M059J (cell line): ENCODE measurements at regions not wholly inside any gene's neighbourhood (a gene's known extent, or its start where the extent isn't known, plus 50 kb on each side); places are given as distances from the start of the nearest gene placed in this dataset.

Experiments
- DNase-seq: peaks from one replicate; pipeline ENCODE4 v3.0.0-alpha.2; 2012; ENCODE audit warnings: low read depth

DNA sequence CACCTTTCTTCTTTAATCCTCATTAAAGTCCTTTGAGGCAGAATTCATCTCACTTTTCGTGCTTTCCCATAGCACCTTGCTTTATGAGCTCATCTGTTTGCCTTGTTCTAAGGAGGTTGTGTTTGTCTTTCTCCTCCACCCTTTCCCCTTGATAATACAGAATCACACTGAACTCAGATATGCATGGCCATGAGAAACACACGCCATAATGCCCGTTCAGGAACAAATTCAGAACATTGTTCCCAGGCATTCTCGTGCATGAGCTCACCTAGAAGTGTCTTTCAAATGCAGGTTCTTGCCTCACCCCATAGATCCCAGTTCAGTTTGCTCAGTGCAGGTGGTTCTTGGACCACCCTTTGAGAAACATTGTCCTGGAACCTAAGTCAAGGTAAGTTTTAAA, 71.1 kb downstream of the TMEM114 start:
- no peak for DNase-seq

DNA sequence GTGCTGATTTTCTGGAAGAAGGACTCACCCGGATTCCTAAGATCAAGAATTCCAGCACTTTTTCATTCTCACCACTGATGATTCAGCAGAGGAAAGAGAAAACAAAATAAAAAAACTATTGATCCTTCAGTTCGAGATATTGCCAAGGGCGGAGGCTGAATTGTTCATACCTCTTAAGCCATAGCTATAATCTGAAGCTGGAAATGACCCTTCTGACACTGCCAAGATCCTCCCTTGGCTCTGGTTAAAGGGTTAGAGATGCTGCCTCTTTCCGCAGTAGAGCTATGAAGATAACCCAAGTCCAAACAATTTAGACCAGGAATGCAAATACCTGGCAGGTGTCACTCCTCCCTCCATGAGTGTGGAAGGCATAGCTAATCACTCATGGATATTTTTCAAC, 73.0 kb downstream of the TMEM114 start:
- DNase-seq, result no peak

DNA sequence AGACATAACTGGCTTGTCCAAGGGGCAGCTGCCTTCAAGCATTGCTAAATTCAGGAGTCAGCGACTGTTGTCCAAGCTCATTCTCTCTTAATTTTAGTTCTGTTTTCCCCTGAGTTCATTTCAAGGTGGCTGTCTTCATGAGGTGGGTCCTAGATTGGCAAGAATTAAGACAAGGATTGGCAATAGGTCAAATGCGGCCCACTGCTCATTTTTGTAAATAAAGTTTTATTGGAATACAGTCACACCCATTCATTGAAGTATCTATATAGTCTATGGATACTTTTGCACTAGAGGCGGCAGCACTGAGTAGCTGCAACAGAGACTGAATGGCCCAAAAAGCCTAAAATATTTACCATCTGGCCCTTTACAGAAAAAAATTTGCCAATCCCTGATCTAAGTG, 73.8 kb downstream of the TMEM114 start:
- no peak for DNase-seq

DNA sequence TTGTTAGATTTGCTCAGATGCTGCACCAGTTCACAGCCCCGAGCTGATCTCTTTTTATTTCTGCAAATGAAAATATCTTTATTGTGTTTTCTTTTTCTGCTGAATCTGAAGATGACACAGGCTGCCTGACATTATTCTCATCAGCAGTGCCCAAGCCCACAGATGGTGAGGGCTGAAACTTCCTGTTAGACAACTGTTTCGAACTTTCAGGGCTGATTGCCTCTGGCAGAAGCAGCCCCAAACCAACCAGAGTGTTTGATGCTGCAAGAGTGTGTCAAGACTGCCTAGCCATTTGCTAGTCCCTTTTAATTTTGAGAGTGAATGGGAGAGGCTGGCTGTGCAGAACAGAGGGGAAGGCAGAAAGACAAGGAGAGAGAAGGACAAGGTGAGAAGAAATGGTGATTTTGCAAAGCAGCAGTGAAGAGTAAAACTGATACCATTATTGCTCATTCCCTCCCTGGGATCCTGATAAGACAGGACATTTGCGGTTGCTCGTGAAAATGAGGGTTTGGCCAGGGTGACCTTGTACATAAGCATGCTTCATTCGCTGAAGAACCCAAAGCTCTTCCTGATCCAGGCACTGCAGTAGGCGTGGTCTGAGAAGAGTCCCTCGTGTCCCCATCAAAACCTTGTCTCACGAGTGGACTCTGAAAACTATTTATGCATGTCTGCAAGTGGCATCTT, 77.2 kb downstream of the TMEM114 start:
- no peak for DNase-seq

DNA sequence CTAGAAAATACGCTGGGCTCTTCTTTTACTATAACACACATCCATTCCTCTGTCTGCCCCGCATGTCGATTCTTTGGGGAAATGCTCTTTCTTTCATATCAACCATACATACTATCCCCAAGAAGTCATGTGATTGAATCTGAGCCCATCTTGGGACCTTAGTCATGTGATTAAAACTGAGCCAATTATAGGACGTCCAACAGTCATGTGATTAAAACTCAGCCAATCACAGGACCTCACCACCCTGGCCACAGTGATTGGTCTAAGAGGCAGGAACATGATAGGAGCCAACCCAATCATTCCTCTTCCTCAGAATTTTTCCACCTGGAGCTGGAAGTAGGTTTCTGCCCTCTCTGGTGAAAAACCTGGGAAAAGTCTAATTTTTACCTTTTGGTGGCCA, 78.8 kb downstream of the TMEM114 start:
- DNase-seq, result no peak

DNA sequence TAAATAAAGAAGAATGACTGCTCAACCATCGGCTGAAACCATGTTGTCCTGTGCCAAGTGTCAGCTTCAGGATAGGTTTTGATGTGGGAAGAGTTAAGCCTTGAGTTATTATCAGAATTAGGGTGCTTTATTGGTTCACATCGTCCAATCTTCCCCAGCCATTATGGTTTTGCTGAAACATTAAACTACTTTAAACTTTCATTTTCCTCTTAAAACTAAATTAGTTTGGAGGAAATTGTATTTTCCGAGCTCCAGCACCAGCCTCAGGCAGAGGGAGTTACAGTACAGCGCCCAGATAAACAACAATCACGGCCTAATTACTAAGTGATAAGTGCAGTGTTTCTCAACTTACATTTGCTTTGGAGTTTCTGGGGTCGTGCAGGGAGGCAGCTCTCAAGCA, 80.2 kb downstream of the TMEM114 start:
- DNase-seq, result no peak

DNA sequence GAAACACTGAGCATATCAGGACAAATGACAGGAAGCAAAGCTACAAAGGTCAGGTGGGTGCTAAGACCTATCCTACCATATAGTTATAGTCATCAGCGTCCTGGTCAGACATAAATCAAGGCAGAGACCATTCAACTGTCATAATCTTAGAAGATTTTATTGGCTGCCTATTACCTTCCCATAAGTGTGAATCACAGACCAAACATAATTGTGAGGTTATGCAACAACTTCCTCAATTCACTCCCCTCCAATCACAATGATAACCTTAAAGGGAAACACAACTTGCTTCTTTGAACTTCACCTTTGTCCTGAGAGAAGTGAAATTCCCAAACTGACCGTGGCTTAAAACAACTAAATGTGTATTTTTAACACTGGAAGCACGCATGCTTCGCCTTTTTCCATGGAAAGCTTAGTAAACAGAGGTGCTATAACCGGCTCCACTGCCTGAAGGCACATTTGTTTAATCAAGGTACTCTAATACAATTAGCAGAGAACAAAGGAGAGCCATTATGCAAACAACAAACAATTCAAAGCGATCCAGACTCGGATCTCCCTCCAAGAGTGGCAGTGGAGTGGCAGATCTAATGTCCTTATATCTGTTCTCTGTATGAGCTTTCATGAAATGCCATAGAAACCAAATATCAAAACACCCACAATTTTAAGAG, 84.9 kb downstream of the TMEM114 start:
- DNase-seq, result no peak

DNA sequence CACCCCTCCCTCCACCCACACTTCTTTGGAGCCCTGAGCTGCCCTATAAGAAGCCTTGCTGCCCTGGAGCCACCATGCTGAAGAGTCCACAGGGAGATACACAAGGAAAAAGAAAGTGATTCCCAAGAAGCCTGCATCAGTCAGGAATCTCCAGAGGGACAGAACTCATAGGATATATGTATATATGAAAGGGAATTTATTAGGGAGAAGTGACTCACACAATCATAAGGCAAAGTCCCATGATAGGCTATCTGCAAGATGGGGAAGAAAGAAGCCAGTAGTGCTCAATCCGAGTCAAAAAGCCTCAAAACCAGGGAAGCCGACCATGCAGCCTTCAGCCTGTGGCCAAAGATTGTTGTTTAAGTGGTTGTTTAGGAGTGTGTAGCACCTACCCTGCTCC, 87.9 kb downstream of the TMEM114 start:
- no peak for DNase-seq

DNA sequence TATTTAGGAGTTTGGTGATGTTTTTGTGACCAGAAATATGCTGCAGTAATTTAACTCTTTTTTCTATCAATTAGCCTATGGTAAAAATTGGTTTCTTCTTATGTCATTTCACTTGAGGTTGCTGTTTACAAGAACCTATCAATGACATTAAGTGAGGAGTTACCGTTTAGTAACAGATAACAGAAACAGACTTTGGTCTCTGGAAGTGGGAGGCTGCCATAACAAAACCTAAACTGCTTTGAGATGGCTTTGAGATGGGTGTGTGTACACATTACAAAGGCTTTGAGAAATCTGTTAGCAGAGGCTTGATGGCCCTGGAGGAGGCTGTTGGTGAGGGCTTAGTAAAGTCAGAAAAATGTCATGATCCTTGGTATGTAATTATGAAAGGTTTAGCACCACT, 90.0 kb downstream of the TMEM114 start:
- DNase-seq, result no peak

DNA sequence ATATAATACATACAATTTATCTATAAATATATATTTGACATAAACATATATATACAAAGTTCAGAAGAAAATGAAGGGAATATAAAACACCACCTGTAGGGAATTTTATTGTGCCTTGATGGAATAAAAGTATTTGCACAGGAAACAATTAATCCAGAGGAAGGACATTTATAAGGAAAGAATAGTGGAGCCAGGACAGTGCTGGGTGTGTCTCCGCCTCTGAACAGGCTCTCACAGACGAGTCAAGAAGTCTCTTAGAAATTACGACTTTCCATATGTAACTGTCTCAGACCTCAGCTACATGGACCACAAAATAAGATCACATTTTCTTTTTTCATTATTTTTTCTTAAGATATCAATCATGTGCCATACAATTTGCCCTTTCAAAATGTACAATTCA, 93.9 kb downstream of the TMEM114 start:
- DNase-seq, result no peak

DNA sequence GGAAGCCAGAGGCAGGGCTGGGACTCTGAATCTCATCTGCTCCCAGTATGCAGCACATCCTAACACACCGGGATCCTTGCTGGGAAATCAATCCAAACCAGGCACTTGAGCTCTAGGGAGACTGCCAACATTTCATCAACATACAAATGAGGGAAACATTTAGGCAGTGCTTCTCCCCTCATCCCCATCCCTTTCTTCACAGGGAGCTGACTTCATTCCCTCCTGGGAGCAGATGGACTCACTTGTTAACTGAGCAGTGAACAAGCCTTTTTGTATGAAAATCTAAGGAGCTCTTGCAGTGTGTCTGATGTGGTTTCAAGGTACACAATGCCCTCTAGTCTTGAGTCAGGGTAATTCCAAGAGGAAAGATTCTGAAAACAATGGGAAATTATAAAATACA, 96.3 kb downstream of the TMEM114 start:
- no peak for DNase-seq

DNA sequence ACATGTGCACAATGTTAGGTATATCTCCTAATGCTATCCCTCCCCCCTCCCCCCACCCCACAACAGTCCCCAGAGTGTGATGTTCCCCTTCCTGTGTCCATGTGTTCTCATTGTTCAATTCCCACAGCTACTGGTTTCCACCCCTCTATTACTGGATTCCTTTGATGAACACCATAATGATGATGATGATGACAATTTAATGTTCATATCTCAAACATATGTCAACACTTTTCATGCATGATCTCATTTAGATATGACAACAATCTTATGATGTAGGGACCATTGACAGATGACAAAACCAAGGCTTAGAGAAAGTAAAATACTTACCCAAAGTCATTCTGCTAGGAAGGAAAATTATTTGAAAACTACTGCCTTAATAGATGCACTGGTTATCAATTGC, 97.6 kb downstream of the TMEM114 start:
- DNase-seq, result no peak

DNA sequence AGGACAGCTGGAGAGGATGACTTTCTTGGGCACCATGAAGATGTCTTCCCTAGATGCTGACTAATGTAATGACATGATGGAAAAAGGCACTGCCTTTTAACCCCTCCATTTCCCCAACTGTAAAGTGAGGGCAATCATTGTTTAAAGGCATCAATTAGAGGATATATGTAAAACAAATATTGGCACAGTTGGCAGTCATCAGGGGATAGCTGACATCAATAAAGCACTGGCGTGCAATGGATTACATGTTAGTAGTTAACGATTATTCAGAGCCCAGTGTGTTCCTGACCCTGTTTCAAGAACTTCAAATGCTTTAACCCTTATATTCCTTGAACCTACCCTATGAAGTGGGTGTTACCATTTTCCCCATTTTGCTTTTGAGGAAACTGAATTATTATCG, 100.7 kb downstream of the TMEM114 start:
- DNase-seq, result no peak

DNA sequence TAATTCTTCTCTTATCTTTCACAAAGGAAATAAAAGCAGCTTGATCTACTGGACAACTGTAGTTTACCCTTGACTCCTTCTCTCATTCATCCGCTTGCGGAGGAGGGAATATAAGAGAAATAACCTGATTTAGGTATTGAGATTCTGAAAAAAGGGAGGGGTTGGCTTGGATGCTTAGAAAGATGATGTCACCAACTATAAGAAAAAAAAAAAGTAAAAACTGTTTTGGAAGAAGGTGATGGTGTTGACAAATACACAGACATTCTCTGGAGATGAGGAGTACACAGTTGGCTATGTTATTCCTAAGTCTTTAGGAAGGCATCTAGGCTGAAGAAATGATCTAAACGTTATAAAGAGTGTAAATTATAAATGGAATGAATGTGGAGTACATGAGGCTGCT, 103.3 kb downstream of the TMEM114 start:
- DNase-seq, result no peak

DNA sequence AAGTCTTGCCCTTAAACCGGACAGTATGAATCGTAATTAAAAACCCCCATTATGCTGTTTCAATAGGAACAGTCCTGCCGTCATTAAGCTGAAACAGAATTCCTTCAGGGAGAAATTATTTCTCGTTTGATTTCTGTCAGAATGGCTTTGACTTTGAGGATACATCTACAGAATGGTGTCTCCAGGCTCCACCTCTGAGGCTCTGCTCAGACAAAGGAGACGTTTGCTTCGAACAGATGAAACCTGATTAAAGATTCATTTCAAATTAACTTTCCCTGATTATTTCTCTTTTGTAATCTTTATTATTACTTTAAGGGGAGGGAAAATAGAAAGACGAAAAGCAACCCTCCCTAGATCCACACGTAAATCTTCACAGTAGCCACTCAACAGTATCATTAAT, 106.9 kb downstream of the TMEM114 start:
- DNase-seq, result no peak

DNA sequence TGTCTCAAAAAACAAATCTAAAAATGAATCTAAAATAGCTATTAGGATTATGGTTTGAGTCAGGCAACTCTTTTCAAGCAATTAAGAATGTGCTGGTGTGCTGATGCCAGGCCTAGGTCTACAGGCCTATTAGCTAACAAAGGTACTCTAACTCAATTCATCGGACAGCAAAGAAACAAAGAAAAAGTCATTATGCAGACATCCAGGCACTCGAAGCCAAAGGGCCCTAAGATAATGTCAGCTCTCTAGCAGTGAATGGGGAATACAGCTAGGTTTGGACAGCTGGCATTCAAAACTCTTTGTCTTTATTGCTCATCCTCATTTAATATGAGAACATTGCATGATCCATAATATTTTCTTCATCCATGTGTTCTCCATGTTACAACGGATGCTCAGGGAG, 108.5 kb downstream of the TMEM114 start:
- DNase-seq, result no peak

DNA sequence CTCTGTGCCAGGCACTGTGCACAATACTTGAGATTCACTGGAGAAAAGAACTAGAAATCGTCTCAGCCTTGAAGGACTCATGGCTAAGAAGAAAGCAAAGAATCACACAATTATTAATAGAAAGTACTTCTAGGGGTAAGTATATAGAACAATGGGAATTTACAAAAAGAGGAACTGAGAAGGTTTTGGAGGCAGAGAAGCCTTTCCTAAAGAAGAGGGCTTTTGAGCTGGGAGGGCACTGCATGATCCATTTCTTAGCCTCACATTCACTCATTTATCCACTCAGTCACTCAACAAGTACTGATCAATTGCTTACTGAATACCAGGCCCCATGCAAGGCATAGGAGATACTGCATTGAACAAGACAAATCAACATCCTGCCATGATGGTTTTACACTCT, 113.5 kb downstream of the TMEM114 start:
- DNase-seq, result no peak

DNA sequence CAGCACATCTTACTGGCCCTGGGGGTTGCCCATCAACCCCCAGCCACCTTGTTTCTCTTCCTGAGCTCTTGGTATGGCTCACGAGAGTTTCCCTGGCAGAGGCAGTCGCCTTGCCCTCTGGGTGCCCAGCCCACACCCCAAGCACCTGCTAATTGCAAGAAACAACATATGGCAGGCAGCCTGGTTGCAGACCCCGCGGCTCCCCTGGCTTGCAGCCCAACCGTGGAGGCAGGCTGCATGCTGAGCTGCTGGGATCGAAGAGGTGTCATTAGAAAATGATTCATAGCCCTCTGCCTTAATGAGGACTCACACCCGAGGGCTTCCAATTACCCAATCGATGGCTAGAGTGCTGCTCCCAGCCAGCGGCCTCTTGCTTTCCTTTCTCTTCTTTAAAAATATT, 115.7 kb downstream of the TMEM114 start:
- DNase-seq, result no peak

DNA sequence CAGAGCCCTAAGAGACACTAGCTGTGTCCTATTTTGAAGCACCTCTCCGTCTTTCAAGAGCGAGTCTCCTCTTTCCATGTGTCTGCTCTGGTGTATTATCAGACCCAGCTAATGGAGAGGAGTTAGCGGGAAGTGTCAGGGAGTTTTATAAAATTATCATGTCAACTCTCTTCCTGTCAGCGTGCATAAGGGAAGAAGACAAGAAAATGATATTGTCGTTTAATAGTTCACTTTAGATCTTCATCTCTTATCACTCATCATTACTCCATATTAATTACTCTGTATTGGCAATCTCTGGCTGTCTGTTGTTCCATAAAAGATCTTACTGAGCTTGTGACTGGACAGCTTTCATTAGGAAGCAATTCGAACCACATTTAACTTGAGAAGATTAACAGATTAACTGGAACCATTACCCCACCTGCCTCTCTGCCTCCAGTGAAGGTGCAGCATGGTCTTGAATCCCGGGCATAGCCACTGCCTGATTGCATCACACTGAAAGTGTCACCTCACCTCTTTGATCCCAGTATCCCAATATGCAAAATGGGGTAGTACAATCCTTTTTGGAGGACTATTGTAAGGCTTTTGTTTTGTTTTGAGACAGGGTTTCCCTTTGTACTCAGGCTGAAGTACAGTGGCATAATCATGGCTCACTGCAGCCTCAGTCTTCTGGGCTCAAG, 121.1 kb downstream of the TMEM114 start:
- DNase-seq, result no peak

DNA sequence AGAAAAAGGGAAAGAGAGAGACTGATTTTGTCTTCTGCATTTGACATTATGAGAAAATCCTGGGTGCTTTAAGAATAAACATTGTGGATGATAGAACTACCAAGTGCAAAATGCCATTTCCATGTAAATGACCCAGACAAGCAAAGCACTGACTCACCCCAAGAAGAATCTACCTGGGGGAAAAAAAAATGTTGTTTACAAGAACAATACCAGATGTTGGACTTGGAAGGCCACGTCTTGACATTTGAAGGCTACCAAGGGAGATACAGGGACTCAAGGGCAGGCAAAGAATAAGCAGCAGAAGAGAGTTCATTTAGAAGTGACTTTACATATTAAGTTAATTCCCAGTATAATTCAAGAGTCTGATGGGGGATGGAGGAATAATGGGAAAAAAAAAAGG, 125.3 kb downstream of the TMEM114 start:
- no peak for DNase-seq

DNA sequence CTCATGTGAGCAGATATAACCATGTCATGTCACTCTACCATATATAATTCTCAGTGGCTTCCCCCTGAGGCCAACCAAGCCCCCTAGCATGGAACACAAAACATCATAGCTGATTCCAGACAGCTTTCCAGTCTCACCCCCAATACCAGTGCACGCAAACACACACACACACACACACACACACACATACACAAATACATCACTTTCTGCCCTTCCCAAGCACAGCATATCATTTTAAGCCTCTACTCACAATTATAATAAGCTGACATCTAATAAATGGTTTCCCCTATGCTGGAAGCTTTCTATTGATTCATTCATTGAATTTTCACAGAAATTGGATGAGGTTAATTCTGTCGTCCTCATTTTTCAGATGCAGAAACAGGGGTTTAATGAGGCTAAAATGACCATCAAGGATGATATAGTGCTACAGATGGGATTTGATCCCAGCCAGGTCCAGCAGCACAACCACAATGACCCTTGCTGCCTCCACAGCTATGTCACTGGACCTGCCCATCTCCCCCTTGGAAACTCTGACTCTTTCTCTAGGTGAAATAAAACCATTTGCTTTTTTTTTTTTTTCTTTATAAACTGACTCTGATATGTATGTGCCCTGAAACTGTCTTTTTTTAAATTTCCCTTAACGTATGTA, 131.1 kb downstream of the TMEM114 start:
- DNase-seq, result no peak

DNA sequence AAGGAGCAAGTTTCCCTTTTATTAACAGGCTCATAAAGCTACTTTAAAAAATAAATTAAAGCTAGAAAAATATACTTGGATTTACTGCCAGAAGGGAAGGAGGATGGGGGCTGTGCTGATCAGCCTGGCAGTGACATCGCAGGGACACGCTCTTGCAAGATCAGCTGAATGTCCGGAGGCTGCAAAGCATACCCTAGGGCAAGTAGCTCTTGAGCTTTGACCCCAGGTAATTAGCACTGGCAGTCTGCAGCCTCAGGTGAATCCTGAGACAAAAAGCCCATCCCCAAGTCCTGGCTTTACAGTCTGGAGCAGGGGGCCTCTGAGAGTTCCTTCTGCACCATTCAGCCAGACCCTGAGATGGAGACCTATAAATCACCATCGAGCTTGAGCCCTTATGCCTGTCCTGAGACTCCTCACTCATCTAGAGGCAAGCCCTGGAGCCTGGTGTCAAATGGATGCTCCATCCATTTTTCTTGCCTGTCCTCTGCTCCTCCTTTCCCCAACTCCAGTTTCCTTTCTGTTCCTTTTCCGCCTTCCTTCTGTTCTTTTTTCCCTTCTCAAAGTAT, 131.7 kb downstream of the TMEM114 start:
- DNase-seq, result no peak

DNA sequence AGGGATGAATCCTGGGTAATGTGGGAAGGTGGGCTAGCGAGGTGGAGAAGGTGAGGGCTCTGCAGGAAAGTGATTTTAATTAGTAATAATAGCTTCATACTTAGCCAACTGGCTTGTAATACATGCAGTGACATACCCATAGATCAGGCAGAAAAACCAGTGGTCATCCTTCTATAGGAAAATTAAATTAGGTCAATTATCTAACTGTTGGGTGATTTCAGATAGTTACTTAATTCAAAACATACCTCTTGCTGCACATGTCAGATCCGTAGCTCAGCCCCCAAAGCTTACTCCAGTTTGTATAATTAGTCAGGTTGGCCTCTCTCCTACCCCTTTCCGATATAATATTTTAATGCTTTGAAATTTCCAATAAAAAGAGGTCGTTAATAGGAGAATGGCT, 137.0 kb downstream of the TMEM114 start:
- no peak for DNase-seq
